ENCODE measurements at regions not wholly inside any gene's neighbourhood (a gene's known extent, or its start where the extent isn't known, plus 50 kb on each side); places are given as distances from the start of the nearest gene placed in this dataset.
A peak's percentile ranks its signal among the peaks of the same experiment; 100 is the strongest.

DNA sequence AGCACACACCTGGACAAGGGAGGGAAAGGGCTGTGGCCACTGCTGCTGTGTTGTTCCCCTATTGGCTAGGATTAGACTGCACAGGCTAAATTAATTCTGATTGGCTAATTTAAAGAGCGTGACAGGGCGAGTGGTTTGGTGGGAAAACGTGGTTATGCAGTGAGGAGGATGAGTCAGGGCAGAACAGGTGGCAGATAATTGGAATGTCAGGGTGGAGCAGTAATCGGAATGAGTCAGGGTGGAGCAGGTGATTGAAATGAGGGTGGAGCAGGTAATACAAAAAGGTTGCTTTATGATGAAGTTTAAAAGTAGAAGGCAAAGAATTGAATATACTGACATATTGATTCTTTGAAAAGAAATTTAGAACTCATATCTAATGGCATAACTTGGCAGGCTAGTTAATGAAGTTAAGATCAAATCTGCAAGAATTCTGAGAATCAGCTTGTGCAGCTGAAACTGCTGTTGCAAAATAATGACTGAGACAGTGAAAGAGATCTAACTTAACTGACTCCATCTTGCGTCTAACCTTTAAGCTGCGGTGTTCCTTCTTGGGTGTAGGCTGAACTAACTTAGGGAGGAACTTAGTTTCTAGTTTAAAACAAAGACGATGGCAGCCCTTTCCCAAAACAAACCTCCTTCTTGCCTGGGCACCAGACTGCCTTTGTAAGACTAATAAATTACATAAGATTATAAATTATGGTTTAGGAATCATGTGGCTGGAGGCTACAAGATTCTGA lies 174.3 kb downstream of the UTP18 start (continued):
- 0 out of 2 replicates have a peak, but pooled peaks have one; percentile 54 for TF ChIP-seq PTTG1 (tag; IDR thresholded peaks at IDR 0.05; ENCODE audit: low read depth)
- TF ChIP-seq ZNF644 (tag; IDR thresholded peaks at IDR 0.05; ENCODE audit: low read depth), result 0 out of 2 replicates have a peak, but pooled peaks have one; percentile 50
- TF ChIP-seq HIVEP1 (CRISPR knock-in tag; IDR thresholded peaks at IDR 0.05), result peak; percentile 68; the same call in 1 of the 2 replicates
- 0 out of 2 replicates have a peak, but pooled peaks have one; percentile 49 for TF ChIP-seq ERF (CRISPR knock-in tag; IDR thresholded peaks at IDR 0.05)
- TF ChIP-seq ASH1L (IDR thresholded peaks at IDR 0.05; ENCODE audit: borderline replicate concordance, low read depth, partially characterized antibody), result no peak
- no peak for TF ChIP-seq ZFP36 (IDR thresholded peaks at IDR 0.05; ENCODE audit: low read depth, low read length, partially characterized antibody)
- TF ChIP-seq, protein P1, sequence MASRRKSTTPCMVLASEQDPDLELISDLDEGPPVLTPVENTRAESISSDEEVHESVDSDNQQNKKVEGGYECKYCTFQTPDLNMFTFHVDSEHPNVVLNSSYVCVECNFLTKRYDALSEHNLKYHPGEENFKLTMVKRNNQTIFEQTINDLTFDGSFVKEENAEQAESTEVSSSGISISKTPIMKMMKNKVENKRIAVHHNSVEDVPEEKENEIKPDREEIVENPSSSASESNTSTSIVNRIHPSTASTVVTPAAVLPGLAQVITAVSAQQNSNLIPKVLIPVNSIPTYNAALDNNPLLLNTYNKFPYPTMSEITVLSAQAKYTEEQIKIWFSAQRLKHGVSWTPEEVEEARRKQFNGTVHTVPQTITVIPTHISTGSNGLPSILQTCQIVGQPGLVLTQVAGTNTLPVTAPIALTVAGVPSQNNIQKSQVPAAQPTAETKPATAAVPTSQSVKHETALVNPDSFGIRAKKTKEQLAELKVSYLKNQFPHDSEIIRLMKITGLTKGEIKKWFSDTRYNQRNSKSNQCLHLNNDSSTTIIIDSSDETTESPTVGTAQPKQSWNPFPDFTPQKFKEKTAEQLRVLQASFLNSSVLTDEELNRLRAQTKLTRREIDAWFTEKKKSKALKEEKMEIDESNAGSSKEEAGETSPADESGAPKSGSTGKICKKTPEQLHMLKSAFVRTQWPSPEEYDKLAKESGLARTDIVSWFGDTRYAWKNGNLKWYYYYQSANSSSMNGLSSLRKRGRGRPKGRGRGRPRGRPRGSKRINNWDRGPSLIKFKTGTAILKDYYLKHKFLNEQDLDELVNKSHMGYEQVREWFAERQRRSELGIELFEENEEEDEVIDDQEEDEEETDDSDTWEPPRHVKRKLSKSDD (conservative IDR thresholded peaks at IDR 0.05; ENCODE audit: low read length), result no peak
- TF ChIP-seq ZNF239 (CRISPR knock-in tag; IDR thresholded peaks at IDR 0.05), result peak; percentile 80; the same call in 1 of the 2 replicates
- no peak for TF ChIP-seq HNRNPLL (IDR thresholded peaks at IDR 0.05; ENCODE audit: low read depth, low read length, poor library complexity, severe bottlenecking)
- no peak for TF ChIP-seq MTA3 (IDR thresholded peaks at IDR 0.05; ENCODE audit: borderline replicate concordance)
- peak; percentile 76; the same call in 1 of the 2 replicates for TF ChIP-seq ZNF766 (CRISPR knock-in tag; conservative IDR thresholded peaks at IDR 0.05)
- TF ChIP-seq VEZF1 (CRISPR knock-in tag; IDR thresholded peaks at IDR 0.05), result 0 out of 2 replicates have a peak, but pooled peaks have one; percentile 15
- TF ChIP-seq TGIF2 (CRISPR knock-in tag; IDR thresholded peaks at IDR 0.05), result no peak
- no peak for TF ChIP-seq HDAC2 (IDR thresholded peaks at IDR 0.05)
- TF ChIP-seq, protein P2, sequence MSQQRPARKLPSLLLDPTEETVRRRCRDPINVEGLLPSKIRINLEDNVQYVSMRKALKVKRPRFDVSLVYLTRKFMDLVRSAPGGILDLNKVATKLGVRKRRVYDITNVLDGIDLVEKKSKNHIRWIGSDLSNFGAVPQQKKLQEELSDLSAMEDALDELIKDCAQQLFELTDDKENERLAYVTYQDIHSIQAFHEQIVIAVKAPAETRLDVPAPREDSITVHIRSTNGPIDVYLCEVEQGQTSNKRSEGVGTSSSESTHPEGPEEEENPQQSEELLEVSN (IDR thresholded peaks at IDR 0.05; ENCODE audit: borderline replicate concordance in 1 of 2, extremely low read depth in 1 of 2, insufficient read depth in 1 of 2, insufficient read length in 1 of 2, low read depth in 1 of 2, low read length in 1 of 2, poor library complexity in 1 of 2, severe bottlenecking in 1 of 2), result peak in 1 of 2 experiments; percentile 41
- TF ChIP-seq L3MBTL2 (IDR thresholded peaks at IDR 0.05), result peak; percentile 53; the same call in 1 of the 2 replicates
- TF ChIP-seq FUS (optimal IDR thresholded peaks at IDR 0.05; ENCODE audit: low read depth, low read length), result no peak
- 0 out of 2 replicates have a peak, but pooled peaks have one; percentile 6 for TF ChIP-seq ZNF165 (CRISPR knock-in tag; IDR thresholded peaks at IDR 0.05; ENCODE audit: borderline replicate concordance)
- TF ChIP-seq, protein P3, sequence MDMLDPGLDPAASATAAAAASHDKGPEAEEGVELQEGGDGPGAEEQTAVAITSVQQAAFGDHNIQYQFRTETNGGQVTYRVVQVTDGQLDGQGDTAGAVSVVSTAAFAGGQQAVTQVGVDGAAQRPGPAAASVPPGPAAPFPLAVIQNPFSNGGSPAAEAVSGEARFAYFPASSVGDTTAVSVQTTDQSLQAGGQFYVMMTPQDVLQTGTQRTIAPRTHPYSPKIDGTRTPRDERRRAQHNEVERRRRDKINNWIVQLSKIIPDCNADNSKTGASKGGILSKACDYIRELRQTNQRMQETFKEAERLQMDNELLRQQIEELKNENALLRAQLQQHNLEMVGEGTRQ (CRISPR knock-in tag; IDR thresholded peaks at IDR 0.05), result 0 out of 2 replicates have a peak, but pooled peaks have one; percentile 19
